Ovary (tissue), 7 donors: ENCODE measurements at regions not wholly inside any gene's neighbourhood (a gene's known extent, or its start where the extent isn't known, plus 50 kb on each side); places are given as distances from the start of the nearest gene placed in this dataset.

Experiments
- DNase-seq, 5 donors: peaks; one replicate each; pipeline ENCODE4 v3.0.0-alpha.2; 2019 to 2020
- H3K27ac ChIP-seq, 2 donors: fragments of 200-600 bp; one replicate each; pipeline versions ENCODE4 v1.5.1 to v1.8.0; 2019 to 2022
- H3K27me3 ChIP-seq: fragments of 200-600 bp; one replicate; pipeline ENCODE4 v1.8.0; 2022
- H3K36me3 ChIP-seq: fragments of 200-600 bp; sonication (generic); one replicate; pipeline ENCODE4 v1.5.1; 2019
- H3K4me1 ChIP-seq: one replicate; pipeline ENCODE4 v1.8.1; 2013; ENCODE audit warnings: mild to moderate bottlenecking, moderate library complexity; ENCODE audit not compliant: insufficient read depth
- H3K4me3 ChIP-seq: fragments of 200-600 bp; sonication (generic); one replicate; pipeline ENCODE4 v1.5.1; 2017
- H3K9me3 ChIP-seq, 2 donors: fragments of 200-600 bp in 1 of 2; sonication (generic) in 1 of 2; one replicate each; pipeline versions ENCODE4 v1.5.1 to v1.8.1; 2013 to 2019; ENCODE audit warnings: mild to moderate bottlenecking in 1 of 2, moderate library complexity in 1 of 2
- EP300 ChIP-seq: sonication (generic); formaldehyde crosslinking; IDR thresholded peaks from one replicate; pipeline ENCODE4 v1.6.1; 2017; ENCODE audit warnings: antibody characterized with exemption
- POLR2A ChIP-seq: fragments of 450-650 bp; IDR thresholded peaks from one replicate; pipeline ENCODE4 v1.6.1; 2017; ENCODE audit warnings: antibody characterized with exemption, mild to moderate bottlenecking, moderate library complexity
- WGBS, 3 donors: extraction: QIAGEN DNeasy Blood & Tissue Kit in 1 of 3; methylation state at CpG; one replicate each; pipeline versions ENCODE4 v1.1.5 to v1.1.7; 2013 to 2017; 5-methylcytosine and 5-hydroxymethylcytosine counted together
- intact Hi-C, 4 donors: fragments of 100-400 bp; cut with DNase I; formaldehyde crosslinking; loops; one replicate each; pipeline versions ENCODE4 v1.11.0 to v1.15.1; 2022 to 2023
- TF ChIP-seq, protein P1 (sequence below), 3 donors: fragments of 450-650 bp in 2 of 3; fragments of 200-600 bp in 1 of 3; IDR thresholded peaks; one replicate each; pipeline versions ENCODE4 v1.5.1 to v1.8.0; 2016 to 2022; ENCODE audit warnings: antibody characterized with exemption in 3 of 3, mild to moderate bottlenecking in 1 of 3
- donor health status: DM: no; HTN: no; CAD: no; lungs with moderate emphysema.
- donor health status: DM: no; HTN: no; CAD: no.
- donor health status: Bipolar disorder and iron deficiency.
- donor health status: DM: no; HTN: no; CAD: no.
- donor health status: DM: yes; HTN: yes; CAD: no.

DNA sequence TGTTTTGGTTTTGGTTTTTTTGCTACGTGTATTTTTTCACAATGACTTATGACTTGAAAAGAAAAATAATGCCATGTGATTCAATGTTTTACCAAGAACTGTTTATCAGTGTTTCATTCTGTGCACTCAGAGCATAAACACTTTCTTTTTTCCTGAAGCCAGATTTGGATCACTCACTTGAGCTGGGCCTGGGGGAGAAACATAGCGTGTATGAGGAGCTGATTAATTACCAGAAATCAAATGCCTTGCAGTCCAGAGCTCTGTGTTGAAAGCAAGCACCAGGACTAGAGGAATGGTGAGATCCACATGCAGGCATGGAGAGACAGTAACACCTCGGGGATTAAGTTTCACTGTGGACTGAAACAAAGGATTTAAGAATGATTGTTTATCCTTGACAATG lies 642.1 kb upstream of the ADGRL2 start:
- 5 to 7% (median 7%) methylated on average over 3 of the region's 3 CpGs for WGBS, 3 donors
- Histone ChIP-seq H3K36me3 (no peaks in the 10 kb centered on the region), H3K9me3 (no peaks in the 10 kb centered on the region), H3K27me3 (no peaks in the 10 kb centered on the region), H3K27ac (peak overlapping the region in 1 of 2 donors; percentile 54), H3K4me1 (no peaks in the 10 kb centered on the region), H3K4me3 (no peak overlapping the region)
- peak in 3 of 5 donors; percentile 23 to 28 (median 24) for DNase-seq
- TF ChIP-seq, protein P1, sequence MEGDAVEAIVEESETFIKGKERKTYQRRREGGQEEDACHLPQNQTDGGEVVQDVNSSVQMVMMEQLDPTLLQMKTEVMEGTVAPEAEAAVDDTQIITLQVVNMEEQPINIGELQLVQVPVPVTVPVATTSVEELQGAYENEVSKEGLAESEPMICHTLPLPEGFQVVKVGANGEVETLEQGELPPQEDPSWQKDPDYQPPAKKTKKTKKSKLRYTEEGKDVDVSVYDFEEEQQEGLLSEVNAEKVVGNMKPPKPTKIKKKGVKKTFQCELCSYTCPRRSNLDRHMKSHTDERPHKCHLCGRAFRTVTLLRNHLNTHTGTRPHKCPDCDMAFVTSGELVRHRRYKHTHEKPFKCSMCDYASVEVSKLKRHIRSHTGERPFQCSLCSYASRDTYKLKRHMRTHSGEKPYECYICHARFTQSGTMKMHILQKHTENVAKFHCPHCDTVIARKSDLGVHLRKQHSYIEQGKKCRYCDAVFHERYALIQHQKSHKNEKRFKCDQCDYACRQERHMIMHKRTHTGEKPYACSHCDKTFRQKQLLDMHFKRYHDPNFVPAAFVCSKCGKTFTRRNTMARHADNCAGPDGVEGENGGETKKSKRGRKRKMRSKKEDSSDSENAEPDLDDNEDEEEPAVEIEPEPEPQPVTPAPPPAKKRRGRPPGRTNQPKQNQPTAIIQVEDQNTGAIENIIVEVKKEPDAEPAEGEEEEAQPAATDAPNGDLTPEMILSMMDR (IDR thresholded peaks at IDR 0.05): no peak
- TF ChIP-seq POLR2A (no peak), EP300 (no peak)
- intact Hi-C loops: no loop called here

DNA sequence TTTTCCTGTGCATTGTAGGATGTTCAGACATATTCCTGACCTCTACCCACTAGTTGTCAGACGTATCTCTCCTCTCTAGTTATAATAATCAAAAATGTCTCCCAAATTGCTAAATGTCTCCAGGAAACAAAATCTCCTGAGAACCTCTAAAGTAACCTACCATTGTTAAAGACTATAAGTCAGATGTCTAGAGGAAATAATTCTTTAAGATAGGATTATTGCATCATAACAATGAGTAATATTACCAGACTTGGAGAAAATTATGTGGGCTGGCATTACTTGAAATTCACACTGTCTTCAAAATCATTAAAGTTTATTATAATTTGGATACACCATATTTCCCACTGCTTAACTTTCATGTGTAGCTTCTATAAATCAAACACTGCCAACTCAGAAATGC lies 643.0 kb upstream of the ADGRL2 start:
- no peak for TF ChIP-seq EP300
- no peak for TF ChIP-seq POLR2A
- TF ChIP-seq, protein P1 (IDR thresholded peaks at IDR 0.05): no peak
- no peaks in the 10 kb centered on the region for H3K36me3 ChIP-seq
- H3K9me3 ChIP-seq: no peaks in the 10 kb centered on the region
- no peaks in the 10 kb centered on the region for H3K4me1 ChIP-seq
- no peak for DNase-seq
- WGBS, 3 donors: 84 to 97% (median 92%) methylated on average over 1 of the region's 1 CpG
- H3K27ac ChIP-seq: no peak overlapping the region
- H3K27me3 ChIP-seq: no peaks in the 10 kb centered on the region
- H3K4me3 ChIP-seq: no peak overlapping the region
- intact Hi-C loops: no loop called here

DNA sequence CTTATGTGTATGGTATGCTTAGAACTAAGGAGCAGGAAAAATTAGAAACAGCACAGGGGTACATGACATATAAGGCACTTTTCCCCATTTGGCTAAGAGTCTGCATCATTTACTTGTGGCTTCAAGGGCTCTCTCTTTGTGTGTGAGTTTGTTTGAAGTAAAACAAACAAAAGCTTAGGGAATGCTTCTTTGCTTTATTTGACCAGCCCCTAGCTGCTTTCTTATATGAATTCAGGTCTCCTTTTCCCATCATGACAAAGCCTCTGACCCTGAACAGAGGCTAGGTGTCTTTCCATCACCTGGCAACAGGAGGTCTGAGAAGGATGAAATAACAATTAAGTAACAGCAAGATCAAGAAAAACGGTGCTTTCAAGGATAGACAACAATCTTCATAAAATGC lies 643.8 kb upstream of the ADGRL2 start:
- TF ChIP-seq, protein P1 (IDR thresholded peaks at IDR 0.05): no peak
- TF ChIP-seq POLR2A (no peak), EP300 (no peak)
- Histone ChIP-seq H3K4me3 (no peak overlapping the region), H3K27me3 (no peaks in the 10 kb centered on the region), H3K27ac (no peak overlapping the region), H3K36me3 (no peaks in the 10 kb centered on the region), H3K4me1 (no peaks in the 10 kb centered on the region), H3K9me3 (no peaks in the 10 kb centered on the region)
- 63 to 80% (median 67%) methylated on average over 1 of the region's 1 CpG for WGBS, 3 donors
- no peak for DNase-seq
- intact Hi-C loops: no loop called here

DNA sequence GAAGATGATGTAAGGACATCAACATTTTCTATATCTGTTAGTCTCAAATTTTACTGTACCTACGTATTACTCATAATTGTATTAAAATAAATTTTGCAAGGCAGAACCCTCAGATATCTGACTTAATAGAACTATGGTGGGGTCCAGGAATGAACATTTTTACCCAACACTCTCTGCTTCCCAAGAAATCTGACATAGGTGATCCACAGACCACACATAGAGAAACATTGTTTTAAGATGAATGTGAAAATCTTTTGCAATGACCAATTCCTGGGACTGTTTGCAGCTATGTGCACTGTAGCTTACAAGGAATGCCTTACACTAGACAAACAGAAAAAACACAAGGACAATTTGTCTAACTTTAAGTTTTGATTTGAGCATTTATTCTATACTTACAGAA lies 645.6 kb upstream of the ADGRL2 start:
- H3K9me3 ChIP-seq: no peaks in the 10 kb centered on the region
- intact Hi-C loops: no loop called here
- no peaks in the 10 kb centered on the region for H3K36me3 ChIP-seq
- no peak overlapping the region for H3K27ac ChIP-seq
- 64 to 82% (median 81%) methylated on average over 1 of the region's 1 CpG for WGBS, 3 donors
- no peaks in the 10 kb centered on the region for H3K27me3 ChIP-seq
- DNase-seq: no peak
- H3K4me1 ChIP-seq: no peaks in the 10 kb centered on the region
- TF ChIP-seq, protein P1 (IDR thresholded peaks at IDR 0.05): no peak
- TF ChIP-seq EP300: no peak
- TF ChIP-seq POLR2A: no peak
- no peak overlapping the region for H3K4me3 ChIP-seq

DNA sequence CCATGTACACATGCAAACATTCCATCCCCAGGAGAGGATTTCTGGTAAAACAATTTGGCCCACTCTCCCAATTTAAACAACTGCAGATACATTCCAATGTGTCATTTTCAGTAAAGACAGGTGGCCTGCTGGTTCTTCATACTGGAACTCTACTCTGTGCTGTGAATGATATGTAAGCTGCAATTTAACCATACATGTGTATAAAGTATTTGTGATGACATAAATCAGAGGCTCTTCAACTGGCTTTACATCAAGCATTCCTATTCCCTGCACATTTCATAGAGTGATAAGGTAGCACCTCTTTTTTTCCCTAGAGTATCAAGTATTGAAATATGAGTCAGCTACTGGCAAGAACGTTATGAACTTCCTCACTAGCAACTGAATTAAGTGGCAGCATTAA lies 649.5 kb upstream of the ADGRL2 start:
- H3K4me1 ChIP-seq: no peaks in the 10 kb centered on the region

More for the DNA sequence above, 649.5 kb upstream of the ADGRL2 start:
- H3K9me3 ChIP-seq: no peaks in the 10 kb centered on the region
- WGBS, 3 donors: 11 to 14% (median 13%) methylated on average over 1 of the region's 1 CpG
- H3K4me3 ChIP-seq: no peak overlapping the region
- TF ChIP-seq EP300 (no peak), POLR2A (no peak)
- TF ChIP-seq, protein P1 (IDR thresholded peaks at IDR 0.05): no peak
- no peak overlapping the region for H3K27ac ChIP-seq
- no peaks in the 10 kb centered on the region for H3K27me3 ChIP-seq
- intact Hi-C loops: no loop called here
- no peaks in the 10 kb centered on the region for H3K36me3 ChIP-seq
- DNase-seq: no peak
